BJ (cell line): ENCODE measurements at regions not wholly inside any gene's neighbourhood (a gene's known extent, or its start where the extent isn't known, plus 50 kb on each side); places are given as distances from the start of the nearest gene placed in this dataset.

ENCODE experiments used
- CTCF ChIA-PET: fragments of 350-600 bp; formaldehyde crosslinking; extraction: SDS; loops from one replicate; lab custom pipeline; 2021; ENCODE audit warnings: antibody characterized with exemption, inconsistent platforms; lab: Yijun Ruan, JAX
- POLR2A ChIA-PET: fragments of 300-600 bp; sonication (Branson Sonifier 250); formaldehyde crosslinking; extraction: SDS; loops from one replicate; lab custom pipeline; 2021; ENCODE audit warnings: antibody characterized with exemption; lab: Charles Lee
- DNase-seq: peaks from one replicate; pipeline ENCODE4 v3.0.0-alpha.2; 2011; ENCODE audit warnings: low read depth
- H3K27me3 ChIP-seq: 2 replicates; pipeline ENCODE4 v1.6.0; 2011; ENCODE audit warnings: low read length; ENCODE audit not compliant: control insufficient read depth, insufficient read depth
- H3K36me3 ChIP-seq: 2 replicates; pipeline ENCODE4 v1.5.1; 2011; ENCODE audit warnings: low read length; ENCODE audit not compliant: control insufficient read depth, insufficient read depth
- H3K4me3 ChIP-seq: 2 replicates; pipeline ENCODE4 v1.5.1; 2011; ENCODE audit warnings: low read depth, mild to moderate bottlenecking, control low read depth, low read length
- TF ChIP-seq, protein P1 (sequence below): IDR thresholded peaks from 2 replicates; pipeline ENCODE4 v1.5.1; 2011; ENCODE audit warnings: low read depth, mild to moderate bottlenecking, control low read depth, inconsistent platforms, low read length, moderate library complexity; ENCODE audit not compliant: insufficient read depth

DNA sequence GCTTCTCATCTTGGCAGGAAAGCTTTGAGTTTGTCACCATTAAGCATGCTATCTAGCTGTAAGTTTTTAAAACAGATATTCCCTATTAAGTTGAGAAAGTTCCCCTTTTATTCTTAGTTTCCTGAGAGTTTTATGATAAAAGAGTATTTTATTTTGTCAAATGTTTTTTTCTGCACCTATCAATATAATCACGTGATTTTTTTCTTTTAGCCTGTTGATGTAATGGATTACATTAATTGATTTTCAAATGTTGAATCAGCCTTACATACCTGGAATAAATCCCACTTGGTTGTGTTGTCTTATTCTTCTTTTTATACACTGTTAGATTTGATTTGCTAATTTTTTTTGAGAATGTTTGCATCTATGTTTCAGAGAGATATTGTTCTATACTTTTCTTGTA lies 179.5 kb downstream of the ZNF621 start:
- ChIA-PET CTCF (no interaction called here), POLR2A (no interaction called here)
- Histone ChIP-seq H3K27me3 (no peaks in the 10 kb centered on the region), H3K36me3 (no peaks in the 10 kb centered on the region), H3K4me3 (no peak overlapping the region)
- TF ChIP-seq, protein P1, sequence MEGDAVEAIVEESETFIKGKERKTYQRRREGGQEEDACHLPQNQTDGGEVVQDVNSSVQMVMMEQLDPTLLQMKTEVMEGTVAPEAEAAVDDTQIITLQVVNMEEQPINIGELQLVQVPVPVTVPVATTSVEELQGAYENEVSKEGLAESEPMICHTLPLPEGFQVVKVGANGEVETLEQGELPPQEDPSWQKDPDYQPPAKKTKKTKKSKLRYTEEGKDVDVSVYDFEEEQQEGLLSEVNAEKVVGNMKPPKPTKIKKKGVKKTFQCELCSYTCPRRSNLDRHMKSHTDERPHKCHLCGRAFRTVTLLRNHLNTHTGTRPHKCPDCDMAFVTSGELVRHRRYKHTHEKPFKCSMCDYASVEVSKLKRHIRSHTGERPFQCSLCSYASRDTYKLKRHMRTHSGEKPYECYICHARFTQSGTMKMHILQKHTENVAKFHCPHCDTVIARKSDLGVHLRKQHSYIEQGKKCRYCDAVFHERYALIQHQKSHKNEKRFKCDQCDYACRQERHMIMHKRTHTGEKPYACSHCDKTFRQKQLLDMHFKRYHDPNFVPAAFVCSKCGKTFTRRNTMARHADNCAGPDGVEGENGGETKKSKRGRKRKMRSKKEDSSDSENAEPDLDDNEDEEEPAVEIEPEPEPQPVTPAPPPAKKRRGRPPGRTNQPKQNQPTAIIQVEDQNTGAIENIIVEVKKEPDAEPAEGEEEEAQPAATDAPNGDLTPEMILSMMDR, result no peak
- no peak for DNase-seq

DNA sequence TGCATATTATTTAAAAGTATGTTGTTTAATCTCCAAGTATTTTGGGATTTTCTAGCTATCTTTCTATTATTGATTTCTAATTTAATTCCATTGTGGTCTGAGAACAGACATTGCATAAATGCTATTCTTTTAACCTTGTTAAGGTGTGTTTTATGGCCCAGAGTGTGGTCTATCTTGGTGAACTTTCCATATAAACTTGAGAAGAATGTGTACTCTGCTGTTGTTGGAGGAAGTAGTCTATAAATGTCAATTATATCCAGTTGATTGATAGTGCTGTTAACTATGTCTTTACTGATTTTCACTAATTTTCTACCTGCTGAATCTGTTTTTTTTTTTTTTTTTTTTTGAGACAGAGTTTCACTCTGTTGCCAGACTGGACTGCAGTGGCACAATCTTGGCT lies 180.9 kb downstream of the ZNF621 start:
- ChIA-PET POLR2A (no interaction called here), CTCF (no interaction called here)
- TF ChIP-seq, protein P1, result no peak
- no peak overlapping the region for H3K4me3 ChIP-seq
- no peaks in the 10 kb centered on the region for H3K27me3 ChIP-seq
- H3K36me3 ChIP-seq, result no peaks in the 10 kb centered on the region
- no peak for DNase-seq

DNA sequence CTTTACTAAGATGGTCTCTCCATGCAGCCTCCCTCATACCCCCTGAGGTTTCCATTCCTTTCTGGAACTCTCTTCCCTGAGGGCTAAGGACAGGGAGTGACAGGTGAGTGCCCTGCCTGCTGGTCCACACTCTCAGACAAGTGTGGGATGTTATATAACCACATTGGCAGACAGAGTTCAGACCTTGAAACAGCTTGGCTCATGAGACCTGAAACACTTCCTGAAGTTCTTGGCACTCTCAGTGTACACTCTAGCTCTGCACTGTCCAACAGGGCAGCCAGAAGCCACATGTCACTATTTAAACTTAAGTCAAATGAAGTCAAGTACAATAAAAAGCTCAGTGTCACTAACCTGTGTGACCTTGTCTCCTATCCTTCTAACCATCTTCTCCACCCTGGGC lies 188.5 kb downstream of the ZNF621 start:
- ChIA-PET POLR2A (no interaction called here), CTCF (no interaction called here)
- Histone ChIP-seq H3K4me3 (no peak overlapping the region), H3K36me3 (no peaks in the 10 kb centered on the region), H3K27me3 (no peaks in the 10 kb centered on the region)
- TF ChIP-seq, protein P1, result no peak
- DNase-seq, result no peak

DNA sequence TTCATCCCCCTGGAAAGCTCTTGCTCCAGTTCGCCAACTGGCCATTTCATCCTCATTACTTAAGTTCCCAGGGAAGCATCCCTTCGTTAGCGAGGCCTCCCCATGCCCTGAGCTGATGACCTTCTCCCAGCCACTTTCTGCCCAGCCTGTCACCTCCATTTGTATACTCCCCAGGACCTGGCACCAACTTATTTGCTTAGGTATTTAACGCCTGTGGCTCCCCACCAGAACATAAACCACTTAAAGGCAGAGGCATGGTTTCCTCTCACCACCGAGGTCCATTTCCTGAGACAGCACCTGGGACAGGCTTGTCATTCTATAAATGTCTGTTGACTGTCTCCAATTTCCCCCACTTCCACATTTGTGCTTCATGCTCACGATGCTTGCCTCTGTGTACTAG lies 189.0 kb downstream of the ZNF621 start:
- ChIA-PET POLR2A (no interaction called here), CTCF (no interaction called here)
- Histone ChIP-seq H3K4me3 (no peak overlapping the region), H3K27me3 (no peaks in the 10 kb centered on the region), H3K36me3 (no peaks in the 10 kb centered on the region)
- TF ChIP-seq, protein P1, result no peak
- DNase-seq, result no peak

DNA sequence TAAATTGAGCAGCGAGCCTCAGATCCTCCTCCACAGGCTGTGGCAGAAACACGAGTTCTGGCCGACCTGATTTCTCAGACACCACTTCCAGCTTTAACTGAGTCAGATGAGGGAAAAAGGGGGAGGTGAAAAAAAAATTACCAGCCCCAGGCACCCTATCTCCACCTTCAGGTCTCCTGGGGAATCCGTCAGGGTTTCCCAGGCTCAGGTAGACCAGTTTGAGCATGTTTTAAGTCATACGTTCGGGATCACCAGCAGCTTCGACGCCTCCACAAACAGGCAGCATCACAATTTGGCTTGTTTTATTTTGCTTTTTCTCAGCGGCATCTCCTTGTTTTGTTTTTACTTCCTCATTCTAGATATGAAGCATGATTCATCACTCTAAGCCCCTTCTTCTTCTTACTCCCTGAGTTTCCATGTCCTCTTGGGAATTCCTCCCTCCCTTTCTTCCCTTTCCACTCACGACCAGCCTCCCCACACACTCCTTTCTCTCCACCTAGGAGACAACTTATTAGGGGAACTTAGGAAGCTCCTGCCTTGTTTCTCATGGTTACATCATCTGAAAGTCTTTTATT lies 190.1 kb downstream of the ZNF621 start:
- no peak for DNase-seq
- TF ChIP-seq, protein P1, result no peak
- ChIA-PET POLR2A (no interaction called here), CTCF (no interaction called here)
- no peaks in the 10 kb centered on the region for H3K36me3 ChIP-seq
- H3K27me3 ChIP-seq, result no peaks in the 10 kb centered on the region
- no peak overlapping the region for H3K4me3 ChIP-seq
